DOHH2 (cell line): ENCODE measurements at regions not wholly inside any gene's neighbourhood (a gene's known extent, or its start where the extent isn't known, plus 50 kb on each side); places are given as distances from the start of the nearest gene placed in this dataset.

Experiments used
- EZH2phosphoT487 ChIP-seq: fragments of 200-600 bp; sonication (generic); IDR thresholded peaks from 2 replicates; pipeline ENCODE4 v1.6.1; 2017; ENCODE audit warnings: borderline replicate concordance, mild to moderate bottlenecking, antibody characterized with exemption, low read length, moderate library complexity, mixed read lengths
- TF ChIP-seq, protein P1 (sequence below): fragments of 200-600 bp; sonication (generic); IDR thresholded peaks from one replicate; pipeline ENCODE4 v1.5.1; 2014; ENCODE audit warnings: antibody characterized with exemption, mild to moderate bottlenecking, low read depth, low read length; ENCODE audit not compliant: poor library complexity, severe bottlenecking

DNA sequence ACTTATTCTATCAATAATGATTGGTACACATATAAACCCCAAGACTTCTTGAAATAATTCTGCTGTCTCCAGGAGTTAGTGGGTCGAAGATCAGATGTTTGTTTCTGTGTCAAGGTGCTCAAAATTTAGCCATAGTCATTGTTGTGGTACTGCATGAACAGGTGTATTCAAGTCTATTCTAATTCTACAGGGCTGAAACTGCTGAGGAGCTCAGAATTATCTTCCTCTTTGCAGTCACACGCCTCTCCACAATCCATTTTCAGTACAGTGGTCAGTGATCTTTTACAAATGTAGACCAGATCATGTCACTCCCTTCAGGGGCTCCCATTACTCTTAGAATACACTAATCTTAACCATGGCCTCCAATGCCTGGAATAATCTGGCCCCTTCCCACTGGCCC, 527.5 kb downstream of the NTRK3 start:
- TF ChIP-seq, protein P1, sequence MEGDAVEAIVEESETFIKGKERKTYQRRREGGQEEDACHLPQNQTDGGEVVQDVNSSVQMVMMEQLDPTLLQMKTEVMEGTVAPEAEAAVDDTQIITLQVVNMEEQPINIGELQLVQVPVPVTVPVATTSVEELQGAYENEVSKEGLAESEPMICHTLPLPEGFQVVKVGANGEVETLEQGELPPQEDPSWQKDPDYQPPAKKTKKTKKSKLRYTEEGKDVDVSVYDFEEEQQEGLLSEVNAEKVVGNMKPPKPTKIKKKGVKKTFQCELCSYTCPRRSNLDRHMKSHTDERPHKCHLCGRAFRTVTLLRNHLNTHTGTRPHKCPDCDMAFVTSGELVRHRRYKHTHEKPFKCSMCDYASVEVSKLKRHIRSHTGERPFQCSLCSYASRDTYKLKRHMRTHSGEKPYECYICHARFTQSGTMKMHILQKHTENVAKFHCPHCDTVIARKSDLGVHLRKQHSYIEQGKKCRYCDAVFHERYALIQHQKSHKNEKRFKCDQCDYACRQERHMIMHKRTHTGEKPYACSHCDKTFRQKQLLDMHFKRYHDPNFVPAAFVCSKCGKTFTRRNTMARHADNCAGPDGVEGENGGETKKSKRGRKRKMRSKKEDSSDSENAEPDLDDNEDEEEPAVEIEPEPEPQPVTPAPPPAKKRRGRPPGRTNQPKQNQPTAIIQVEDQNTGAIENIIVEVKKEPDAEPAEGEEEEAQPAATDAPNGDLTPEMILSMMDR, result no peak
- no peak for TF ChIP-seq EZH2phosphoT487
